Nephron (organoid): ENCODE measurements at regions not wholly inside any gene's neighbourhood (a gene's known extent, or its start where the extent isn't known, plus 50 kb on each side); places are given as distances from the start of the nearest gene placed in this dataset.
"Not testable (repeated sequence)": the region's sequence is repeated elsewhere in the genome, so short reads cannot be mapped to it uniquely, and the experiment has no call there.

Experiments
- H3K27ac Mint-ChIP-seq, 3 experiments: 2 replicates each; pipeline ENCODE4 v1.8.0; 2020; ENCODE audit warnings: mixed read lengths in 3 of 3, mild to moderate bottlenecking in 2 of 3, moderate library complexity in 1 of 3
- H3K27me3 Mint-ChIP-seq: 2 replicates; pipeline ENCODE4 v1.8.0; 2021; ENCODE audit warnings: low read depth, mild to moderate bottlenecking, moderate library complexity, mixed read lengths
- H3K36me3 Mint-ChIP-seq: 2 replicates; pipeline ENCODE4 v1.8.0; 2020; ENCODE audit warnings: low read depth, mixed read lengths
- H3K4me1 Mint-ChIP-seq: 2 replicates; pipeline ENCODE4 v1.8.0; 2020; ENCODE audit warnings: mixed read lengths
- H3K4me3 Mint-ChIP-seq, 3 experiments: 2 replicates each; pipeline ENCODE4 v1.8.0; 2020; ENCODE audit warnings: mild to moderate bottlenecking in 3 of 3, mixed read lengths in 3 of 3, moderate library complexity in 2 of 3
- H3K9me3 Mint-ChIP-seq: 2 replicates; pipeline ENCODE4 v1.8.0; 2020; ENCODE audit warnings: mixed read lengths
- TF ChIP-seq, protein P1 (sequence below), 3 experiments: fragments of 200-600 bp; sonication (generic); IDR thresholded peaks; one replicate each; pipeline ENCODE4 v1.5.0; 2021; ENCODE audit warnings: antibody characterized with exemption in 3 of 3; ENCODE audit not compliant: unreplicated experiment in 3 of 3

DNA sequence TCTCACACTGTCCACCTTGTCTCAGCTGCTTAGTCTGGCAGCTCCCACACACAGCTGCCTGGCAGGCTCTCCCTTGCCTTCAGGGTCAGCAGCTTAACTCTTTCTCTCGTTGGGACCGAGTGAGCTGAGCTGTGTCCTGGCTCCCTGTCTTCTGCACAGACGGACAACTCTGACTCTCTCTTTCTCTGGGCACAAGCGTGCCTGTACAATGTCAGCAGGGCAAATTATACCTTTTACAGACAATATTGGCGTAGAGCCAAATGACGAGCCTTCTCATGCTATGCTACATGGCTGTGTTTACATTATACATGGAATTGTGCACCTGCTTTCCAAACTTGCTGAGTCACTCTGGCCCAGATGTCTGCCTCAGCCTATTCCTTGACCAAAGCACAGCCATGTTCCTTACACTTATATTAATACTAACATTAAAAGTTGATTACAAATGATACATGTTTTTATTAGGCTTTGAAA lies 188.6 kb downstream of the CYLC2 start:
- TF ChIP-seq, protein P1, sequence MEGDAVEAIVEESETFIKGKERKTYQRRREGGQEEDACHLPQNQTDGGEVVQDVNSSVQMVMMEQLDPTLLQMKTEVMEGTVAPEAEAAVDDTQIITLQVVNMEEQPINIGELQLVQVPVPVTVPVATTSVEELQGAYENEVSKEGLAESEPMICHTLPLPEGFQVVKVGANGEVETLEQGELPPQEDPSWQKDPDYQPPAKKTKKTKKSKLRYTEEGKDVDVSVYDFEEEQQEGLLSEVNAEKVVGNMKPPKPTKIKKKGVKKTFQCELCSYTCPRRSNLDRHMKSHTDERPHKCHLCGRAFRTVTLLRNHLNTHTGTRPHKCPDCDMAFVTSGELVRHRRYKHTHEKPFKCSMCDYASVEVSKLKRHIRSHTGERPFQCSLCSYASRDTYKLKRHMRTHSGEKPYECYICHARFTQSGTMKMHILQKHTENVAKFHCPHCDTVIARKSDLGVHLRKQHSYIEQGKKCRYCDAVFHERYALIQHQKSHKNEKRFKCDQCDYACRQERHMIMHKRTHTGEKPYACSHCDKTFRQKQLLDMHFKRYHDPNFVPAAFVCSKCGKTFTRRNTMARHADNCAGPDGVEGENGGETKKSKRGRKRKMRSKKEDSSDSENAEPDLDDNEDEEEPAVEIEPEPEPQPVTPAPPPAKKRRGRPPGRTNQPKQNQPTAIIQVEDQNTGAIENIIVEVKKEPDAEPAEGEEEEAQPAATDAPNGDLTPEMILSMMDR (IDR thresholded peaks at IDR 0.05; ENCODE audit: unreplicated experiment in 3 of 3) = no peak
- no peaks in the 10 kb centered on the region for H3K36me3 Mint-ChIP-seq
- H3K27ac Mint-ChIP-seq = peak overlapping the region; percentile 68 to 88 (median 74)
- no peak overlapping the region for H3K4me3 Mint-ChIP-seq
- H3K27me3 Mint-ChIP-seq = no peaks in the 10 kb centered on the region
- H3K4me1 Mint-ChIP-seq = peaks cover 15% of the 10 kb centered on the region
- peaks cover 4% of the 10 kb centered on the region for H3K9me3 Mint-ChIP-seq

DNA sequence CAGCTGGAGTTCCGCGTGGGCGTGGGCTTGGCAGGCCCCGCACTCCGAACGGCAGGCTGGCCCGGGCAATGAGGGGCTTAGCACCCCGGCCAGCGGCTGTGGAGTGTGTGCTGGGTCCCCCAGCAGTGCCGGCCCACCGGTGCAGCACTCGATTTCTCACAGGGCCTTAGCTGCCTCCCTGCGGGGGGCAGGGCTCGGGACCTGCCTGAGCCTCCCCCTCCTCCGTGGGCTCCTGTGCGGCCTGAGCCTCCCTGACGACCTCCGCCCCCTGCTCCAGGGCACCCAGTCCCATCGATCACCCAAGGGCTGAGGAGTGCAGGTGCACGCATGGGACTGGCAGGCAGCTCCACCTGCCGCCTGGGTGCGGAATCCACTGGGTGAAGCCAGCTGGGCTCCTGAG lies 191.8 kb downstream of the CYLC2 start:
- peaks cover 4% of the 10 kb centered on the region for H3K9me3 Mint-ChIP-seq
- H3K4me3 Mint-ChIP-seq = no peak overlapping the region
- no peaks in the 10 kb centered on the region for H3K27me3 Mint-ChIP-seq
- no peaks in the 10 kb centered on the region for H3K36me3 Mint-ChIP-seq
- peaks cover 22% of the 10 kb centered on the region for H3K4me1 Mint-ChIP-seq
- TF ChIP-seq, protein P1 (IDR thresholded peaks at IDR 0.05; ENCODE audit: unreplicated experiment in 3 of 3) = no peak
- no peak overlapping the region for H3K27ac Mint-ChIP-seq

- Mint-ChIP-seq H3K27ac (peak overlapping the region in 1 of 3 experiments; percentile 73), H3K4me3 (no peak overlapping the region), H3K36me3 (no peaks in the 10 kb centered on the region), H3K27me3 (no peaks in the 10 kb centered on the region), H3K4me1 (peaks cover 15% of the 10 kb centered on the region), H3K9me3 (peaks cover 4% of the 10 kb centered on the region)
- TF ChIP-seq, protein P1 (IDR thresholded peaks at IDR 0.05; ENCODE audit: unreplicated experiment in 3 of 3) = no peak
Measured at GRCh38 chr9:103188781-103189350, 193.7 kb downstream of the CYLC2 start.

DNA sequence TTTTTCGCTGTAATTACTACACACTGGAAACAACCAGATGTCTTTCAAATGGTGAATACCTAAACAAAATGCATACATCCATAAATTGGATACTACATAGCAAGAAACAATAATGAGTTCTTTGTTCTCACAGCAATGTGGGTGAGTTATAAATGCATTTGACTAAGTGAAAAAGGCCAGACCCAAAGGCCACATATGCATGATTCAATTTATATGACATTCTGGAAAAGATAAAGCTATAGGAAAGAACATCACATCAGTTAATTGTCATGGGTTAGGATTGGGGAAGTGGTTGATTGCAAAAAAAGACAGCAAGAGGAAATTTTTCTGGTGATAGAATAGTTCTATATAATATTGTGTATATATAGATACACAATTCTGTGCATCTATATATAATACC lies 198.9 kb downstream of the CYLC2 start:
- H3K36me3 Mint-ChIP-seq = no peaks in the 10 kb centered on the region
- no peaks in the 10 kb centered on the region for H3K27me3 Mint-ChIP-seq
- H3K4me1 Mint-ChIP-seq = peaks cover 4% of the 10 kb centered on the region
- no peak overlapping the region for H3K4me3 Mint-ChIP-seq
- TF ChIP-seq, protein P1 (IDR thresholded peaks at IDR 0.05; ENCODE audit: unreplicated experiment in 3 of 3) = no peak
- no peak overlapping the region for H3K27ac Mint-ChIP-seq
- no peaks in the 10 kb centered on the region for H3K9me3 Mint-ChIP-seq

- Mint-ChIP-seq H3K4me3 (no peak overlapping the region), H3K36me3 (no peaks in the 10 kb centered on the region), H3K27me3 (no peaks in the 10 kb centered on the region), H3K4me1 (no peaks in the 10 kb centered on the region), H3K9me3 (no peaks in the 10 kb centered on the region), H3K27ac (no peak overlapping the region)
- TF ChIP-seq, protein P1 (IDR thresholded peaks at IDR 0.05; ENCODE audit: unreplicated experiment in 3 of 3) = no peak
Measured at GRCh38 chr9:103203172-103203571, 208.0 kb downstream of the CYLC2 start.

DNA sequence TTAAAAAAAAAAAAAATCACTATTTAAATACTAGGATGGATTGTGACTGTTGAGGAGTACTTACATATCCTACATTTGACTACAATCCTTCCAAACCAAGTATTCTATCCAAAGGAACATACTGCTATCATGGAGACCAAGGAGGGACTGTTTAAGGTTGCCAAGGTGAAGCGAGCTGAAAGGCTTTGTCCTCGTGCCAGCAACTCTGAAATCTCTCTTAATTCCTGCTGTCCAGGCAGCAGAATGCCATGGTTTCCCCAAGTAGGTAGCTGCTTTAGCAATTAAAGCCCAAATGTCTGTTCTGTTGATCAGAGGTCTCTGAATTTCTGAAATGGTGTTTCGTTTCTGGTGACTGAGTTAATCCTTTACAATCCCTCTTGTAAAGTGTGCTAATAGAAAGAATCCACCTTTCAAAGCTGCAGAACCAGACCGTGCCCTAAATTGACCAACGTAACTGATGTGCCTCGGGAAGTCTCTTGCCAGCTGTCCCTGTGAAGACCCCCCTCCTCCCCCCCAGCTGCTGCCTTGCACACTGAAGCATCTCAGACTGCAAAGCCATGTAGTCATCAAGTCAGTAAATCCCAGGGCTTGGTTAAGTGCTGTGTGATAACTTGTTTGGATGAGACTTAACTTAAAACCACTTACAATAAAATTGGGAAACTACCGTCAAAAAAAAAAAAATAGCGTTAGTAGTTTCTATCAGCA lies 210.9 kb downstream of the CYLC2 start:
- not testable (repeated sequence) for H3K27me3 Mint-ChIP-seq, H3K36me3 Mint-ChIP-seq, H3K4me1 Mint-ChIP-seq, H3K4me3 Mint-ChIP-seq, H3K27ac Mint-ChIP-seq
- H3K9me3 Mint-ChIP-seq = peaks cover 17% of the 10 kb centered on the region
